CD8-positive, alpha-beta memory T cell (primary cell): ENCODE measurements at regions not wholly inside any gene's neighbourhood (a gene's known extent, or its start where the extent isn't known, plus 50 kb on each side); places are given as distances from the start of the nearest gene placed in this dataset.
A peak's percentile ranks its signal among the peaks of the same experiment; 100 is the strongest.
"Not testable (repeated sequence)": the region's sequence is repeated elsewhere in the genome, so short reads cannot be mapped to it uniquely, and the experiment has no call there.

Experiments
- CTCF ChIA-PET: fragments of 350-600 bp; sonication (Branson Sonifier 250); formaldehyde crosslinking; loops from one replicate; lab custom pipeline; 2021; ENCODE audit warnings: antibody characterized with exemption; lab: Charles Lee
- POLR2A ChIA-PET: fragments of 350-600 bp; sonication (Branson Sonifier 250); formaldehyde crosslinking; loops from one replicate; lab custom pipeline; 2021; ENCODE audit warnings: antibody characterized with exemption; lab: Charles Lee
- DNase-seq, 5 donors: peaks; one replicate each; pipeline versions ENCODE4 v3.0.0 to v3.0.0-alpha.2; 2020 to 2022; ENCODE audit warnings: mixed read lengths in 1 of 5
- H3K27ac ChIP-seq: one replicate; pipeline ENCODE4 v1.7.0; 2013; ENCODE audit warnings: low read depth, mild to moderate bottlenecking, low read length, moderate library complexity
- H3K27me3 ChIP-seq: 2 replicates; pipeline ENCODE4 v1.7.0; 2013; ENCODE audit warnings: low read length, mild to moderate bottlenecking; ENCODE audit not compliant: insufficient read depth, poor library complexity, severe bottlenecking
- H3K36me3 ChIP-seq: 2 replicates; pipeline ENCODE4 v1.7.0; 2013; ENCODE audit warnings: mild to moderate bottlenecking, low read length, moderate library complexity; ENCODE audit not compliant: insufficient read depth
- H3K4me1 ChIP-seq: 2 replicates; pipeline ENCODE4 v1.7.0; 2013; ENCODE audit warnings: mild to moderate bottlenecking, low read length, moderate library complexity; ENCODE audit not compliant: insufficient read depth
- H3K4me3 ChIP-seq: 2 replicates; pipeline ENCODE4 v1.7.0; 2013; ENCODE audit warnings: mild to moderate bottlenecking, low read length
- H3K9me3 ChIP-seq: 2 replicates; pipeline ENCODE4 v1.7.0; 2013; ENCODE audit warnings: mild to moderate bottlenecking, low read length
- H3K27ac Mint-ChIP-seq, 8 donors: one replicate each; pipeline ENCODE4 v1.8.0; 2020 to 2021; ENCODE audit warnings: mixed read lengths in 8 of 8, mild to moderate bottlenecking in 6 of 8, inconsistent platforms in 3 of 8, moderate library complexity in 3 of 8
- H3K27me3 Mint-ChIP-seq, 2 donors: one replicate each; pipeline ENCODE4 v1.8.0; 2020 to 2021; ENCODE audit warnings: mixed read lengths in 2 of 2, mild to moderate bottlenecking in 1 of 2, moderate library complexity in 1 of 2
- H3K36me3 Mint-ChIP-seq, 3 donors: one replicate each; pipeline ENCODE4 v1.8.0; 2020 to 2021; ENCODE audit warnings: mixed read lengths in 3 of 3, inconsistent platforms in 1 of 3, mild to moderate bottlenecking in 1 of 3
- H3K4me1 Mint-ChIP-seq, 3 donors: one replicate each; pipeline ENCODE4 v1.8.0; 2020 to 2021; ENCODE audit warnings: mixed read lengths in 3 of 3, inconsistent platforms in 1 of 3, mild to moderate bottlenecking in 1 of 3
- H3K4me3 Mint-ChIP-seq, 7 donors: one replicate each; pipeline ENCODE4 v1.8.0; 2020 to 2021; ENCODE audit warnings: mixed read lengths in 7 of 7, mild to moderate bottlenecking in 6 of 7, moderate library complexity in 4 of 7, inconsistent platforms in 2 of 7
- H3K9me3 Mint-ChIP-seq, 5 donors: one replicate each; pipeline ENCODE4 v1.8.0; 2020 to 2022; ENCODE audit warnings: mixed read lengths in 5 of 5, mild to moderate bottlenecking in 3 of 5, moderate library complexity in 2 of 5, inconsistent platforms in 1 of 5

- Histone ChIP-seq H3K27ac (no peak overlapping the region), H3K4me3 (no peak overlapping the region), H3K27me3 (no peaks in the 10 kb centered on the region), H3K4me1 (no peaks in the 10 kb centered on the region), H3K36me3 (no peaks in the 10 kb centered on the region), H3K9me3 (no peaks in the 10 kb centered on the region)
- ChIA-PET POLR2A (no interaction called here), CTCF (no interaction called here)
- H3K27me3 Mint-ChIP-seq = no peaks in the 10 kb centered on the region
- no peaks in the 10 kb centered on the region for H3K36me3 Mint-ChIP-seq
- no peak overlapping the region for H3K27ac Mint-ChIP-seq
- peaks cover 10 to 39% (median 10%) of the 10 kb centered on the region in 5 donors for H3K9me3 Mint-ChIP-seq
- DNase-seq = no peak
- H3K4me3 Mint-ChIP-seq = no peak overlapping the region
- H3K4me1 Mint-ChIP-seq = no peaks in the 10 kb centered on the region
Observed at GRCh38 chr9:11676821-11677220, 1016.4 kb upstream of the TYRP1 start.

GRCh38 chr9:11686733-11687132, 1006.5 kb upstream of the TYRP1 start:
- Histone ChIP-seq H3K36me3 (no peaks in the 10 kb centered on the region), H3K9me3 (peaks cover 4% of the 10 kb centered on the region), H3K27me3 (no peaks in the 10 kb centered on the region), H3K4me1 (no peaks in the 10 kb centered on the region), H3K27ac (no peak overlapping the region), H3K4me3 (no peak overlapping the region)
- Mint-ChIP-seq H3K9me3 (peaks cover 2 to 41% (median 16%) of the 10 kb centered on the region in 5 donors), H3K4me3 (no peak overlapping the region), H3K27me3 (no peaks in the 10 kb centered on the region), H3K36me3 (peaks cover 0 to 2% (median 0%) of the 10 kb centered on the region in 3 donors), H3K4me1 (no peaks in the 10 kb centered on the region), H3K27ac (no peak overlapping the region)
- DNase-seq = no peak
- ChIA-PET CTCF (no interaction called here), POLR2A (no interaction called here)

- CTCF ChIA-PET = no interaction called here
- no peak for DNase-seq
- Histone ChIP-seq H3K36me3 (no peaks in the 10 kb centered on the region), H3K4me1 (no peaks in the 10 kb centered on the region), H3K4me3 (no peak overlapping the region), H3K27ac (no peak overlapping the region), H3K9me3 (no peaks in the 10 kb centered on the region), H3K27me3 (no peaks in the 10 kb centered on the region)
- Mint-ChIP-seq H3K36me3 (no peaks in the 10 kb centered on the region), H3K9me3 (peaks cover 3 to 41% (median 8%) of the 10 kb centered on the region in 5 donors), H3K4me3 (no peak overlapping the region), H3K4me1 (no peaks in the 10 kb centered on the region), H3K27ac (no peak overlapping the region), H3K27me3 (no peaks in the 10 kb centered on the region)
- POLR2A ChIA-PET = no interaction called here
Observed at GRCh38 chr9:11697126-11697525, 996.1 kb upstream of the TYRP1 start.

GRCh38 chr9:11701706-11702105, 991.5 kb upstream of the TYRP1 start:
- Histone ChIP-seq H3K27me3 (no peaks in the 10 kb centered on the region), H3K4me3 (no peak overlapping the region), H3K36me3 (no peaks in the 10 kb centered on the region), H3K27ac (no peak overlapping the region), H3K4me1 (no peaks in the 10 kb centered on the region), H3K9me3 (no peaks in the 10 kb centered on the region)
- CTCF ChIA-PET = no interaction called here
- H3K27me3 Mint-ChIP-seq = no peaks in the 10 kb centered on the region
- no peak overlapping the region for H3K27ac Mint-ChIP-seq
- H3K4me3 Mint-ChIP-seq = no peak overlapping the region
- H3K36me3 Mint-ChIP-seq = no peaks in the 10 kb centered on the region
- peaks cover 0 to 36% (median 12%) of the 10 kb centered on the region in 5 donors for H3K9me3 Mint-ChIP-seq
- POLR2A ChIA-PET = no interaction called here
- no peaks in the 10 kb centered on the region for H3K4me1 Mint-ChIP-seq
- DNase-seq = no peak

- Histone ChIP-seq H3K27me3 (no peaks in the 10 kb centered on the region), H3K4me1 (no peaks in the 10 kb centered on the region), H3K9me3 (no peaks in the 10 kb centered on the region), H3K27ac (no peak overlapping the region), H3K36me3 (no peaks in the 10 kb centered on the region), H3K4me3 (no peak overlapping the region)
- DNase-seq = no peak
- H3K4me1 Mint-ChIP-seq = no peaks in the 10 kb centered on the region
- no peaks in the 10 kb centered on the region for H3K36me3 Mint-ChIP-seq
- H3K4me3 Mint-ChIP-seq = no peak overlapping the region
- no peaks in the 10 kb centered on the region for H3K27me3 Mint-ChIP-seq
- POLR2A ChIA-PET = no interaction called here
- CTCF ChIA-PET = no interaction called here
- peaks cover 0 to 44% (median 15%) of the 10 kb centered on the region in 5 donors for H3K9me3 Mint-ChIP-seq
- H3K27ac Mint-ChIP-seq = no peak overlapping the region
Observed at GRCh38 chr9:11702548-11702947, 990.6 kb upstream of the TYRP1 start.

- CTCF ChIA-PET, H3K27ac Mint-ChIP-seq, H3K9me3 ChIP-seq, POLR2A ChIA-PET, H3K4me1 ChIP-seq, H3K36me3 Mint-ChIP-seq, H3K27me3 ChIP-seq, H3K36me3 ChIP-seq, DNase-seq, H3K27ac ChIP-seq, H3K4me3 ChIP-seq, H3K4me1 Mint-ChIP-seq, H3K27me3 Mint-ChIP-seq, H3K4me3 Mint-ChIP-seq: not testable (repeated sequence)
- H3K9me3 Mint-ChIP-seq = peaks cover 2 to 51% (median 16%) of the 10 kb centered on the region in 5 donors
Observed at GRCh38 chr9:11704198-11704597, 989.0 kb upstream of the TYRP1 start.

- no peaks in the 10 kb centered on the region for H3K27me3 ChIP-seq
- Mint-ChIP-seq H3K27me3 (no peaks in the 10 kb centered on the region), H3K36me3 (no peaks in the 10 kb centered on the region), H3K4me1 (no peaks in the 10 kb centered on the region), H3K9me3 (peaks cover 9 to 36% (median 20%) of the 10 kb centered on the region in 5 donors), H3K4me3 (no peak overlapping the region), H3K27ac (peak overlapping the region in 1 of 8 donors; percentile 21)
- no peak overlapping the region for H3K4me3 ChIP-seq
- H3K4me1 ChIP-seq = no peaks in the 10 kb centered on the region
- no peak overlapping the region for H3K27ac ChIP-seq
- ChIA-PET POLR2A (no interaction called here), CTCF (no interaction called here)
- DNase-seq = no peak
- no peaks in the 10 kb centered on the region for H3K36me3 ChIP-seq
- H3K9me3 ChIP-seq = no peaks in the 10 kb centered on the region
Observed at GRCh38 chr9:11708899-11709298, 984.3 kb upstream of the TYRP1 start.

- Histone ChIP-seq H3K36me3 (no peaks in the 10 kb centered on the region), H3K4me3 (no peak overlapping the region), H3K4me1 (no peaks in the 10 kb centered on the region), H3K9me3 (no peaks in the 10 kb centered on the region), H3K27ac (no peak overlapping the region), H3K27me3 (no peaks in the 10 kb centered on the region)
- Mint-ChIP-seq H3K27ac (no peak overlapping the region), H3K4me3 (no peak overlapping the region), H3K36me3 (no peaks in the 10 kb centered on the region), H3K4me1 (no peaks in the 10 kb centered on the region), H3K27me3 (no peaks in the 10 kb centered on the region), H3K9me3 (peaks cover 9 to 40% (median 17%) of the 10 kb centered on the region in 5 donors)
- CTCF ChIA-PET = no interaction called here
- no peak for DNase-seq
- POLR2A ChIA-PET = no interaction called here
Observed at GRCh38 chr9:11709567-11709966, 983.6 kb upstream of the TYRP1 start.

- H3K4me3 ChIP-seq = no peak overlapping the region
- no peaks in the 10 kb centered on the region for H3K27me3 Mint-ChIP-seq
- H3K36me3 ChIP-seq = no peaks in the 10 kb centered on the region
- no peak overlapping the region for H3K27ac Mint-ChIP-seq
- no peak overlapping the region for H3K4me3 Mint-ChIP-seq
- no peaks in the 10 kb centered on the region for H3K36me3 Mint-ChIP-seq
- no peaks in the 10 kb centered on the region for H3K4me1 ChIP-seq
- H3K9me3 Mint-ChIP-seq = peaks cover 13 to 33% (median 19%) of the 10 kb centered on the region in 5 donors
- ChIA-PET POLR2A (no interaction called here), CTCF (no interaction called here)
- H3K9me3 ChIP-seq = no peaks in the 10 kb centered on the region
- H3K4me1 Mint-ChIP-seq = no peaks in the 10 kb centered on the region
- DNase-seq = no peak
- H3K27me3 ChIP-seq = no peaks in the 10 kb centered on the region
- H3K27ac ChIP-seq = no peak overlapping the region
Observed at GRCh38 chr9:11713077-11713476, 980.1 kb upstream of the TYRP1 start.
